DOHH2 (cell line): ENCODE measurements at regions not wholly inside any gene's neighbourhood (a gene's known extent, or its start where the extent isn't known, plus 50 kb on each side); places are given as distances from the start of the nearest gene placed in this dataset.

ENCODE experiments used
- CTCF ChIP-seq: fragments of 200-600 bp; sonication (generic); IDR thresholded peaks from one replicate; pipeline ENCODE4 v1.5.1; 2014; ENCODE audit warnings: antibody characterized with exemption, mild to moderate bottlenecking, low read depth, low read length; ENCODE audit not compliant: poor library complexity, severe bottlenecking
- EZH2phosphoT487 ChIP-seq: fragments of 200-600 bp; sonication (generic); IDR thresholded peaks from 2 replicates; pipeline ENCODE4 v1.6.1; 2017; ENCODE audit warnings: borderline replicate concordance, mild to moderate bottlenecking, antibody characterized with exemption, low read length, moderate library complexity, mixed read lengths

- TF ChIP-seq CTCF (no peak), EZH2phosphoT487 (no peak)
Observed at GRCh38 chr5:1719860-1720259, 79.8 kb downstream of the MRPL36 start.
